ENCODE measurements at regions not wholly inside any gene's neighbourhood (a gene's known extent, or its start where the extent isn't known, plus 50 kb on each side); places are given as distances from the start of the nearest gene placed in this dataset.
A peak's percentile ranks its signal among the peaks of the same experiment; 100 is the strongest.

DNA sequence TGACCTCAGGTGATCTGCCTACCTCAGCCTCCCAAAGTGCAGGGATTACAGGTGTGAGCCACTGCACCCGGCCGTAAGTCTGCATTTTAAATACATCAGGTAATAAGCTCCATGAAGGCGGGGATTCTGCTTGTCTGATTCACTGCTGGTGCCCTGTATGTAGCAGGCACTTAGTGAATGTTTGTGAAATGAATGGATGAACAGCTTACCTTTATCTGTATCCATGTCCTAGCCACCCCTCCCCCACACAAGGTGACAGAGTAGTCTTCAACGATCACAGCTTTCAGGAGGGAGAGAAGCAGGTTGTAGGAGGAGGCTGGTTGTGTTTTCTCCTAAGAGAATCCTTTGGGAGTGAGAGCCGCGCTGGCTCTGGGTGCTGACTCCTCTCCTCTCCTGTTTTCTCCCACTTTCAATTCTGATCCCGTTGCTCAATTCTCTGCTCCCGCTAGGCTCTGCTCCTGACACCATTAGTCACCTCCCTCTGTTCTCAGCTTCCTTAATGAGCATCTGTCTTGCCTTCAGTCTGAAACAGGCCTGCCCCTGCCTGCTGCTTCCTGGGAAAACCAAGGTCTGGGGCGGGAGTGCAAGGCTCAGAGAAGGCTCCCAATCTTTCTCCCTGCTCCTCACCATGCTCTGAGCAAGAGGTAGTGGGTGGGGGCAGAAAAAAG, 88.8 kb upstream of the CTNNA1 start:
- DNase-seq = no peak

DNA sequence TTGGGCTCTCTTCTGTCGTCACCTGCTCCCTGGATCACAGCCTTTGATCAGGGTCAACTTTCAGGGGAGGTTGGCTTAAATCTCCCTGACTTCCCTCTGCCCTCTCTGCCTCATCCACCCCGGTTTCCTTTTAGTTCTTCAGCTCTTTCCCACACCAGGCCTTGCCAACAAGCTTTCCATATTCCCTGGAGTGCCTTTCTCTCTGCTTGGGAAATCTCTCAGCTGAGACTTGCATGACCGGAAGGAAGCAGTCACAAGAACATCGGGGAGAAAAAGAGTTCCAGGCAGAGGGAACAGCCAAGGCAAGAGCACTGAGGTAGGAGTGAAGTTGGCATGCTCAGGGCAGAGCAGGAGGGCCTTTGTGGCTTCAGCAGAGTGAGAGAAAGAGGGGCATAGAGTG, 88.4 kb upstream of the HSPA9 start:
- DNase-seq = no peak

DNA sequence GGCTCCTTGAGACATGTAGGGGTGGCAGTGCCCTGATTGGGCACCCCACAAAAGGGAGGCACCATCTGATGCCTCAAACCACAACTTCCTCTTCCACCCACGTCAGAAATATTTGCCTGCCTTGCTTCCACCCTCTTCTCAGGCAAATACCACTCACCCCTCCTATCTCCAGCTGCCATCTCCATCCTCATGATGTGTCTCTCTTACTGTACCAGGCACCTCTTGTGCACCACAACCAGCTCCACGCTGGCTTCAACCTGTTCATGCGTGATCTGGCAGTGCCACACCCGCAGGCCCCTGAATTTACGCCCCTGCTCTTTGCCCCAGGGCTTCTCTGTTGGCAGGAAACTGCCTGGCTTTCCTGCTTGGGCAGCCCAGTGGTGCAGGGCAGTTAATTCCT, 87.8 kb upstream of the HSPA9 start:
- peak; percentile 38 for DNase-seq

GRCh38 chr5:138662599-138662998, 87.4 kb upstream of the HSPA9 start:
- peak; percentile 26 for DNase-seq

DNA sequence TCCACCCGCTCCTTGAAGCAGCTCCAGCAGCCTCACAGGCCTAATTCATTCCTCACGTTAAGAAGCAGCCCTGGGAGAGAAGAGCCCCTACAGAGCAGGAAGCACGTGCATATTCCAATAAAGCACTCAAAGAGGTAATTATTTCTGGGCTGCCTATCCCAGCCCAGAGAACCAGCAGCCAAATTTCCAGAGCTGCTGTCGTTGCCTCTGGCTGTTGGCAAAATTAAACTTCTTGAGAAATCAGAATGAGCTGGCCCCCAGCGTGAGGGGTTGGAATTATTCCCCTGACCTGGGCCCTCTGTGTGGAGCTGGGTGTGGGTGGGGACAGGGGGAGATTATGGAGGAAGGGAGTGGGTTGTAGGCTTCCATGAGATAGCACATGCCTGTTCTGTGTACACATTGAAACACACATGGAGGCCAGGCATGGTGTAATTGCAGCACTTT, 86.8 kb upstream of the HSPA9 start:
- no peak for DNase-seq

GRCh38 chr5:138661291-138661960, 86.2 kb upstream of the HSPA9 start:
- no peak for DNase-seq

GRCh38 chr5:138660051-138660572, 84.9 kb upstream of the HSPA9 start:
- no peak for DNase-seq

DNA sequence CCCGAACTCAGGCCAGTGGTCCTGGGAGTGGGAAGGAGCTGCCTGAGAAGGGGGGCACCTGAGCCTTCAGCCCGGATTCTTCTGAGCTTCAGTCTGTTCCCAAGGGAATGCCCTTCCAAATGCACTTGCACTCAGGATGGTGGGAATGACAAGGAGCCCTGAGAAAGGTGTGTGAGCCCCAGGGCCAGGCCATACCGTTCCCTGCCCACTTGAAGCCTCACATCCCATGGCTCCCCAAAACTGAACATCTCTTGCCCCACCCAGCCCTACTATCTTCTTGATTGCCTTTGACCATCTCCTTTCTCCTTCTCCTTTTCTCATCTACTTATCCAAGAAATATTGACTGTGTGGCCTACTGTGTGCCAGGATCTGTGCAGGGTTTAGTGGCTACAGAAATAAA, 84.4 kb upstream of the HSPA9 start:
- no peak for DNase-seq

GRCh38 chr5:138659121-138659520, 83.9 kb upstream of the HSPA9 start:
- DNase-seq = no peak

DNA sequence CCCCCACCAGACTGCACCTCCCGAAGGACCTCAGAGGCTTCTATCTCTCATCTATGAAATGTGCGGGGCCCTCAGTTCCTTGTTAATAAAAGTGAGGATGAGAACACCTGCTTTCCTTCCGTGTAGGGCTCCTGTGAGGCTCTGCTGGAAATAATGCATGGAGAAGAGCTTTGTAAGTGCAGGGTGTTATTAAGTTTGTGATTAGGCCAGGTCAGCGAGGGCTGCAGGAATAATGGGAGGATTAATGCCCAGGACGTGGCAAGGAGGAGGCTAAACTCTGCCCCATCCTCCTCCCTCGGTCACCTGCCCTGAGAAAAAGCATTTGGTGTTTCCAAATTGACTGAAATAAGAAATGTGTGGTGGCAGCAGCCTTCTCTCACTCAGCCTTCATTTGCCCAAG, 83.5 kb upstream of the HSPA9 start:
- no peak for DNase-seq

DNA sequence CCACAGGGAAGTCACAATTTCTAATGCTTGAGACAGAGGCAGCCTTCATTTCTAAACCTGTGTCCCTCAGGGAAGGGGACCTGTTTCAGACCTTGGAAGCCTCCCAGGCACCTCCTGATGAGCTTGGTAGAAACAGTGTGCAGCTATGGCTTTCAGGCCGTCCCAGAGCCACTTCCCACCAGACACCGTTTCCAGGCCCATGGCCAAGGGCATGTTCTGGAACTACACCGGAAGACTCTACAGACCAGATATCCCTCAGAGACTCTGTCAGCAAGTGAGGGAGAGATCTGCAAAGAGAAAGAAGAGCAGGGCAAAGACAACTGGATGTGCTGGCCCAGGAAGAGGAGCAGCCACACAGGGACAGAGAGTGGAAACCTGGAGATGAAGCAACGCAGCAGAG, 82.2 kb upstream of the HSPA9 start:
- DNase-seq = no peak

GRCh38 chr5:138656916-138657315, 81.7 kb upstream of the HSPA9 start:
- DNase-seq = no peak

GRCh38 chr5:138655530-138656190, 80.5 kb upstream of the HSPA9 start:
- no peak for DNase-seq

DNA sequence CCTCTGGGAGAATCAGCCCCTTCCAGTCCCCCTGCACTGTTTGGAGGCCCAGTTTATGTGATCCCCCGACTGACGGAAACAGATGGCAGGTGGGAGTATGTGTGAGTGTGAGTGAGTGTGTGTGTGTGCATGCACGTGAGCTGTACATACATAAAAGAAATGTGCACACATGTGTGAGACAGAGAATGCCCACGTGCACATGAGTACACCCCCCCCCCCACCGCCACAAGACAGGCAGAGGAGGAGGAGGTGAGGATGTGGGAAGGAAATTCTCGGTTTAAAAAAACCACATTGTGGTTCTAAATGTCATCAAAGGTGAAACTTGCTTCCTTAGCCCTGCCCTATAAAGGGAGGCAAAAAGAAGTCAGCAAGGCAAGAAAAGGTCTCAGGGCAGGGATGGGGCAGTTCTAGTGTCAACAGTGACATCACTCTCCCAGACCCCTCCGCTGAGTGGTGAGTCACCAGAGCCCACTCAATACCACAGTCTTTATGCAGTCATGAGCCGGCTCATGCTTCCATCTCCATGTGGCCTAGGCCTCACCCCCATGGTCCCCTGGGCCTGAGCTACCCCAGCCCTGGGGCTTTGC, 79.2 kb upstream of the HSPA9 start:
- DNase-seq = peak; percentile 84

DNA sequence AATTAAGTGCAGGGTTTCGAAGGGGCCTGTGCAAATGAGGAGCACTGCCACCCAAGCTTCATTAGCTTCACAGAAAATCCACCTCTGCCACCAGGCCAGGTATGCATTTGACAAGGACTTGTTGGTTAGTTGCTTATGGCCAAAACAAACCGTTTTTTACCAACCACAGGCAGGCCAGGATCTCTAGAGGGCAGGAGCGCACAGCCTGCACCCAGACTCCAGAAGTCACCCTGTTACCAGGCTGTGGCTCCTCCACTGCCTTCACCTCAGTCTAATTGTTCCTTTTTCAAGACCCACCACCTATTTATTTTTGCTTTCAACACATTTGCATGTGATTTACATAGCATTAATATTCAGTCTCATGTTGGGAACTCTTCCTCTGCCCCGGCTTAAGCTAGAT, 78.3 kb upstream of the HSPA9 start:
- DNase-seq = no peak

- no peak for DNase-seq
Measured at GRCh38 chr5:138651767-138652117, 76.5 kb upstream of the HSPA9 start.

GRCh38 chr5:138651058-138651766, 76.0 kb upstream of the HSPA9 start:
- DNase-seq = no peak

DNA sequence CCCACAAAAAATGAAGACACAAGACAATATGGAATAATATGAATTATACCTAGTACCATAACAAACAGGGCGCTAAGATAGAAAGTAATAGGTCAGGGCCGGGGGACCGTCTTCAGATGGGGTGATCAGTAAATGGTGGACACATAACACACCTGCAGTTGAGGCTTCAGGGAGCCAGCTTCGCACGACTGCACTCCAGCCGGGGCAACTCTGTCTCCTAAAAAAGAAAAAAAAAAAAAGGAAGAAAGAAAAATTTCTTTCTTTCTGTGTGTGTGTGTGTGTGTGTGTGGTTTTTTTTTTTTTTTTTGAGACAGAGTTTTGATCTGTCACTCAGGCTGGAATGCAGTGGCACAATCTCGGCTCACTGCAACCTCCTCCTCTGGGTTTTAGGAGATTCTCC, 75.0 kb upstream of the HSPA9 start:
- no peak for DNase-seq

- DNase-seq = no peak
Measured at GRCh38 chr5:138649775-138650174, 74.6 kb upstream of the HSPA9 start.

- DNase-seq = no peak
Measured at GRCh38 chr5:138649316-138649720, 74.1 kb upstream of the HSPA9 start.

DNA sequence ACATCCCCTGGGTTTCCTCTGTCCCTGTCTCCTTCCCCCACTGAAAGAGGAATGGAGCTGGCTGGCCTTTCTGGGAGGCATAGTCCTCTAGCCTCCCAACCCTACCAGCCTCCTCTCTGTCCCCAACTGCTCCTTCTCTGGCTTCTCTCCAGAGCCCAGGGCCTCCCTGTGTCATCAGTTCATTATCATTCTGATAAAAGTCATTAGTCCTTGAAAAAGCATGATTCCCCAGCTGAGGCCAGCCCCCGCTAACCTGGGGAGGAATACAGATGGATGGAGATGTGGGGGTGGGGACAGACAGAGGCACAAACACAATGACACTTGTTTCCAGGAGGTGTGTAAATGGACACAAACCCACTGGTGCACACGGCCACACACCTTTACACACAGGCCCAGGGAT, 73.6 kb upstream of the HSPA9 start:
- DNase-seq = no peak

- DNase-seq = no peak
Measured at GRCh38 chr5:138647794-138648410, 72.7 kb upstream of the HSPA9 start.

All from CD4-positive, alpha-beta T cell treated with Interleukin-17A for 1 hour (primary cell).